ENCODE measurements at regions not wholly inside any gene's neighbourhood (a gene's known extent, or its start where the extent isn't known, plus 50 kb on each side); places are given as distances from the start of the nearest gene placed in this dataset.

GRCh38 chr13:27854606-27855005 is 62.3 kb downstream of the GSX1 start:
- DNase-seq (ENCODE audit: low read depth), result no peak
- H3K4me3 ChIP-seq (ENCODE audit: low read depth, low read length), result no peak overlapping the region
- TF ChIP-seq, protein P1, sequence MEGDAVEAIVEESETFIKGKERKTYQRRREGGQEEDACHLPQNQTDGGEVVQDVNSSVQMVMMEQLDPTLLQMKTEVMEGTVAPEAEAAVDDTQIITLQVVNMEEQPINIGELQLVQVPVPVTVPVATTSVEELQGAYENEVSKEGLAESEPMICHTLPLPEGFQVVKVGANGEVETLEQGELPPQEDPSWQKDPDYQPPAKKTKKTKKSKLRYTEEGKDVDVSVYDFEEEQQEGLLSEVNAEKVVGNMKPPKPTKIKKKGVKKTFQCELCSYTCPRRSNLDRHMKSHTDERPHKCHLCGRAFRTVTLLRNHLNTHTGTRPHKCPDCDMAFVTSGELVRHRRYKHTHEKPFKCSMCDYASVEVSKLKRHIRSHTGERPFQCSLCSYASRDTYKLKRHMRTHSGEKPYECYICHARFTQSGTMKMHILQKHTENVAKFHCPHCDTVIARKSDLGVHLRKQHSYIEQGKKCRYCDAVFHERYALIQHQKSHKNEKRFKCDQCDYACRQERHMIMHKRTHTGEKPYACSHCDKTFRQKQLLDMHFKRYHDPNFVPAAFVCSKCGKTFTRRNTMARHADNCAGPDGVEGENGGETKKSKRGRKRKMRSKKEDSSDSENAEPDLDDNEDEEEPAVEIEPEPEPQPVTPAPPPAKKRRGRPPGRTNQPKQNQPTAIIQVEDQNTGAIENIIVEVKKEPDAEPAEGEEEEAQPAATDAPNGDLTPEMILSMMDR (IDR thresholded peaks at IDR 0.05; ENCODE audit: low read depth, low read length), result no peak
- no peak for TF ChIP-seq MYC (IDR thresholded peaks at IDR 0.05; ENCODE audit: low read depth, low read length)
- TF ChIP-seq POLR2A (IDR thresholded peaks at IDR 0.05; ENCODE audit: extremely low read depth, insufficient read length), result no peak
- no peak for TF ChIP-seq MAX (IDR thresholded peaks at IDR 0.05; ENCODE audit: low read depth, low read length)

DNA sequence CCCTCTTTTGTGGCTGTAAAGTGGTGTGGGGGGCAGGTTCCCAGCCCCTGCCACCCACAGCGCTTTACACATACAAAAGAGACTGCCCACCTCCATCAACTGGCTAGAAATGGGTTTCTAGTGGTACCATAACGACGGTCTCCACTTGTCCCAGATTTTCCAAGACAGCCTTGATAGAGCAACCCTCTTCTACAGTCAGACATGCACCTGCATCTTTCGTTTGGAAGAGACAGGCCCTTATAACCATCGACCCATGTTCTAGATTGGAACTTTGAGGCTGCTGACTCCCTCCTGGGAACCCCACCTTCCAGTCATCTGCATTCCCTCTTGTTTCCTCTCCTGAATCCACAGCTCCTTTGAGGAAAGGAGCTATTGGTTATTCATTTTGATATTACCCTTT is 63.1 kb downstream of the GSX1 start:
- no peak for DNase-seq (ENCODE audit: low read depth)

GRCh38 chr13:27857282-27857681 is 62.5 kb upstream of the PDX1 start:
- no peak overlapping the region for H3K4me3 ChIP-seq (ENCODE audit: low read depth, low read length)
- DNase-seq (ENCODE audit: low read depth), result no peak
- TF ChIP-seq MYC (IDR thresholded peaks at IDR 0.05; ENCODE audit: low read depth, low read length) (no peak), POLR2A (IDR thresholded peaks at IDR 0.05; ENCODE audit: extremely low read depth, insufficient read length) (no peak), MAX (IDR thresholded peaks at IDR 0.05; ENCODE audit: low read depth, low read length) (no peak)
- TF ChIP-seq, protein P1 (IDR thresholded peaks at IDR 0.05; ENCODE audit: low read depth, low read length), result no peak

More for the DNA sequence above, 63.1 kb downstream of the GSX1 start:
- TF ChIP-seq, protein P1 (IDR thresholded peaks at IDR 0.05; ENCODE audit: low read depth, low read length), result no peak
- TF ChIP-seq POLR2A (IDR thresholded peaks at IDR 0.05; ENCODE audit: extremely low read depth, insufficient read length) (no peak), MYC (IDR thresholded peaks at IDR 0.05; ENCODE audit: low read depth, low read length) (no peak), MAX (IDR thresholded peaks at IDR 0.05; ENCODE audit: low read depth, low read length) (no peak)
- no peak overlapping the region for H3K4me3 ChIP-seq (ENCODE audit: low read depth, low read length)

DNA sequence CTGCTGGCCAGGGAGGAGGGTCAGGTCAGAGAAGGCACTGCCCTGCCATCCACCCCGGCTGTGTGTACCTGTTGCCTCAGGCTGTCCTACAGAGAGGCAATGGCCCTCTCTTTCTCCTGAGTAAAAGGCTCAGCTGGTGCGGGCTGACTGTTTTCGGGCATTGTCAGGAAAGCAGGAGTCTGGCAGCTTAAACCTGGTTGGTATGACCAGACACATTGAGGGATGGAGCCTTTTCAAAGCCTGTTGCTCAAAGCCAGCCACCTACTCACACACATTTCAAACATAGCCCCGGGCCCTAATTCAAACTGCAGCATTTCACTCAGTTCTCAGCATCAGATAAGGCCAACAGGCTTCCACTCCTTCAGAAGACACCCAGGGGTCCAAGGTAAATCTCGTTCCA is 61.8 kb upstream of the PDX1 start:
- TF ChIP-seq POLR2A (IDR thresholded peaks at IDR 0.05; ENCODE audit: extremely low read depth, insufficient read length) (no peak), MAX (IDR thresholded peaks at IDR 0.05; ENCODE audit: low read depth, low read length) (no peak), MYC (IDR thresholded peaks at IDR 0.05; ENCODE audit: low read depth, low read length) (no peak)
- TF ChIP-seq, protein P1 (IDR thresholded peaks at IDR 0.05; ENCODE audit: low read depth, low read length), result no peak
- H3K4me3 ChIP-seq (ENCODE audit: low read depth, low read length), result no peak overlapping the region
- no peak for DNase-seq (ENCODE audit: low read depth)

DNA sequence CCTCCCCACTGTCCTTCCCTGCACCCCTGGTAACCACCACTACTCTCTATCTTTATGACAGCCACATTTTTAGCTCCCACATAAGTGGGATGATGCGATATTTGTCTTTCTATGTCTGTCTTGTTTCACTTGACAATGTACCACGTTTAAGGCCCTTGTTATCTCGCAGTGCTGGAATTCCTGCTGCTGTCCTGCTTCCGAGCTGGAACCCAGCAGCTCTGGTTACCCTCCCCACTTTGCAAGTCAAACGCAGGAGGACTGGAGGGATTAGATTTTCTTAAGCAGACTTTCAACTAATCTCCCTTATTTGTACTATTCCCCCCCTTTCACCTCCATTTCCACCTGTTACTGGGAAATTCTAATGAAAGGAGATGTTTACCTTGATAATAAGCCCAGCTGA is 59.1 kb upstream of the PDX1 start:
- no peak for DNase-seq (ENCODE audit: low read depth)
- TF ChIP-seq, protein P1 (IDR thresholded peaks at IDR 0.05; ENCODE audit: low read depth, low read length), result no peak
- no peak for TF ChIP-seq POLR2A (IDR thresholded peaks at IDR 0.05; ENCODE audit: extremely low read depth, insufficient read length)
- no peak for TF ChIP-seq MAX (IDR thresholded peaks at IDR 0.05; ENCODE audit: low read depth, low read length)
- TF ChIP-seq MYC (IDR thresholded peaks at IDR 0.05; ENCODE audit: low read depth, low read length), result no peak
- no peak overlapping the region for H3K4me3 ChIP-seq (ENCODE audit: low read depth, low read length)

DNA sequence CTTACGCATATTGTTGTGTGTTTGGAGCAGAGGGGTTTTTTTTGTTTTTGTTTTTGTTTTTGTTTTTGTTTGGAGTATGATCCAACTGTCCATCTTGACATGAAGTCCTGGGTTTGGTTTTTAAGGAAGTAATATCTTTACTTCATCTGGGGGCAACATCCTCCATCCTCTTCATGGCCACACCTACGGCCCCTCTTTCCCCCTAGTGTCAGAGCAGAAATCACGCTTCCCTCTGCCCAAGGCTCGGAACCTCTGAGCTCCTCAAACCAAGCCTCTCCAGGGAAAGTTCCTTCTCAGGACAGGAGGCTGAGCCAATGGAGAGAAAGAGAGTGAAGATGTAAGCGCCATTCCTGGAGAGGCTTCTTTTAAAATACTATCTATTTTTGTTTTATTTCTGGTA is 58.6 kb upstream of the PDX1 start:
- DNase-seq (ENCODE audit: low read depth), result no peak
- TF ChIP-seq, protein P1 (IDR thresholded peaks at IDR 0.05; ENCODE audit: low read depth, low read length), result no peak
- no peak for TF ChIP-seq POLR2A (IDR thresholded peaks at IDR 0.05; ENCODE audit: extremely low read depth, insufficient read length)
- TF ChIP-seq MYC (IDR thresholded peaks at IDR 0.05; ENCODE audit: low read depth, low read length), result no peak
- TF ChIP-seq MAX (IDR thresholded peaks at IDR 0.05; ENCODE audit: low read depth, low read length), result no peak
- no peak overlapping the region for H3K4me3 ChIP-seq (ENCODE audit: low read depth, low read length)

Data from NB4 (cell line).